AG10803 (cell line): ENCODE measurements at regions not wholly inside any gene's neighbourhood (a gene's known extent, or its start where the extent isn't known, plus 50 kb on each side); places are given as distances from the start of the nearest gene placed in this dataset.

ENCODE experiments used
- DNase-seq: peaks from one replicate; pipeline ENCODE4 v3.0.0; 2010; ENCODE audit warnings: low read depth
- H3K4me3 ChIP-seq: 2 replicates; pipeline ENCODE4 v1.5.1; 2011; ENCODE audit warnings: mild to moderate bottlenecking, low read length, control low read depth
- CTCF ChIP-seq: conservative IDR thresholded peaks from 2 replicates; pipeline ENCODE4 v1.5.1; 2011; ENCODE audit warnings: mild to moderate bottlenecking, low read length, control low read depth, inconsistent platforms

- no peak for TF ChIP-seq CTCF
- H3K4me3 ChIP-seq, result no peak overlapping the region
- DNase-seq, result no peak
Observed at GRCh38 chr5:67702008-67702407, 505.4 kb upstream of the CD180 start.

- no peak for TF ChIP-seq CTCF
- H3K4me3 ChIP-seq, result no peak overlapping the region
- no peak for DNase-seq
Observed at GRCh38 chr5:67699560-67699959, 503.0 kb upstream of the CD180 start.

- DNase-seq, result no peak
- no peak for TF ChIP-seq CTCF
- no peak overlapping the region for H3K4me3 ChIP-seq
Observed at GRCh38 chr5:67696446-67696845, 499.8 kb upstream of the CD180 start.

GRCh38 chr5:67695369-67695768, 498.8 kb upstream of the CD180 start:
- no peak for DNase-seq
- TF ChIP-seq CTCF, result no peak
- H3K4me3 ChIP-seq, result no peak overlapping the region

GRCh38 chr5:67694810-67695191, 498.2 kb upstream of the CD180 start:
- no peak overlapping the region for H3K4me3 ChIP-seq
- no peak for DNase-seq
- TF ChIP-seq CTCF, result no peak

GRCh38 chr5:67693956-67694809, 497.6 kb upstream of the CD180 start:
- H3K4me3 ChIP-seq, result no peak overlapping the region
- DNase-seq, result peak; percentile 62
- no peak for TF ChIP-seq CTCF

- DNase-seq, result no peak
- TF ChIP-seq CTCF, result no peak
- H3K4me3 ChIP-seq, result no peak overlapping the region
Observed at GRCh38 chr5:67686746-67687145, 490.1 kb upstream of the CD180 start.
